ENCODE measurements at regions not wholly inside any gene's neighbourhood (a gene's known extent, or its start where the extent isn't known, plus 50 kb on each side); places are given as distances from the start of the nearest gene placed in this dataset.

DNA sequence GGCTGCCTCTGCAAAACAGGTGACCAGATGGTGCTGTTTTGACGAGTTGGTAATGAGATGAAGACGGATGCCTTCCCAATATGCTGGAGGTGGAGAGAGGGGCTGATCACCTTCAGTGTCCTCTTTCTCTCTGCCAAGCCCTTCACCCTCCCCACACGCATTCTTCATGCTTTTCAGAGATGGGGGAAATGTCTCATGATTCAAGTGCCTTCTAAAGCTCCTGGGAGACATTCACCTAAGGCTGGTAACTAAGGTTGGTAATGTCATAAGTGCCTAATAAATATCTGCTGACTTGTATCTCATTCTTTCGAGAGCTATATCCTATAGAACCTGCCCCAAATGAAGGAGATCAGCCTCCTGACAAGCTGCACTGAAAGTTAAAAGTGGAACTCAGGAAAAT, 86.2 kb upstream of the MBNL2 start:
- DNase-seq (ENCODE audit: low spot score) = no peak

DNA sequence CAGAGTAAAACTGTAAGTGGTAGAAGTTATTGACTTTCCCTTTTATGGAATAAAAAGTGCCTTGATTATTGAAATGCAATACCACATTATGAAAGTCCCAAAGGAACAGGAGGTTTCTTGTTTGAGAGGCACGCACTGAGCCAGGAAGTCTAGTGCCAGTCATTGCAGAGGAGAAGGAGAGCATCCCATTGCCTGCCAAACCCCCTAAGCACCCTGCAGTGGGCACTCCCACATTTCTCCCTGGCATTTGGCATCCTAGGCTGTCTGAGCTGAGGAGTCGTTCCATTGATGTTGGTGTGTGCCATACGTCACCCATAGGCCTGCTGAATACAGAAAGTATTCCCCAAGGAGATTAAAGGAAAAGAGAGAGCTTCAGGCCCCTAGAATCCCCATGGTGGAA, 85.7 kb upstream of the MBNL2 start:
- DNase-seq (ENCODE audit: low spot score) = no peak

DNA sequence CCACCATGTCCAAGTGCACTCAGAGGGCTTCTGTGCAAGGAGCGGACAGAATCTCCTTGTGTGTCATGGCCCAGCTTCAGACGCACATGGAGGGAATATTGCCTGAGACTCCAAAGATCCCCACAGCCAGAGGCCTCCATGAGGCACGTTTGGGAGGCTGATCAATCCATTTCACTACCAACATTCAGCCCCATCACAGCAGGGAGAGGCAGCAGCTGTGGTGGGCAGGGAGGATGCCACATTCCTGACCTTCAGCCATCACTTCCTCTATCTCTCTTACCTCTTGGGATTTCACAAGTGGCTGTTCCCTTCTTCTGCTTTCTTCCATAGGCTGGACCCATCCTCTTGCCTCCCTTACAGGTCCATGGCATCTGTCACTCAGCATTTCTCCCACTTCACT, 82.4 kb upstream of the MBNL2 start:
- DNase-seq (ENCODE audit: low spot score) = no peak

DNA sequence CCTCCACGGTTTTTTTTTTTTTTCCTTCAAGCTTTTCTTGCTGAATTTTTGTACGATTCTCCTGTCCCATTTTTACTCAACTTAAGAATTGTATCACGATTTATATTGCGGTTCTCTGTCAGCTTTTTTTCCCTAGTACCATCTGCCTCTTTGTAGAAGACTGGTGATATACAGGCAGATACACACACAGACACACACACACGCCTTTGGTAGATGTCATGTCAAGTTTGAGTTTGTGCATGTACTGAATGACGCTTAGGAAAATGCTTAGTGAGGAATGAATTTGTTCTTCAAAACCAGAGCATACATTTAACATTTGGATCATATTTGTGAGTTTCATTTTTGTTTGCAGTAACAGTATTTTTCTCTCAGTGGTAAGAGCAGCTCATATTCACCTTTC, 82.0 kb upstream of the MBNL2 start:
- no peak for DNase-seq (ENCODE audit: low spot score)

DNA sequence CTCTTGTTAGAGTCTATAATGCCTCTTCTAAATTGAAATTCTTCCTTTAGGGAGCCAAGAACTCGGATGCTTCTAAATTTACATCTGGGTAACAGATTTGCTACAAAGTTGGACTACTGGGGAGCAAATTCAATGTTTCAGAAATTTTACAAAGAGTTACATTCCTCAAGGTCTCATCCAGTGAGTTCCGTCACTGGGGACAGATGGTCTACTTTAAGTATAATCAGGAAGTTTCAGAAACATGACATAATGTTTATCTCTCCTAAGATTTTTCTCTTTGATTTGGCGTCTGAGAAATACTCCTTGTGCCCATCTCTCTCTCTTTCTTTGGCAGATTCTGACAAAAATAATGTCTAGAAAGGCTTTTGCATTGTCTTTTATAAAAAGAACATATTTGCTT, 81.5 kb upstream of the MBNL2 start:
- no peak for DNase-seq (ENCODE audit: low spot score)

DNA sequence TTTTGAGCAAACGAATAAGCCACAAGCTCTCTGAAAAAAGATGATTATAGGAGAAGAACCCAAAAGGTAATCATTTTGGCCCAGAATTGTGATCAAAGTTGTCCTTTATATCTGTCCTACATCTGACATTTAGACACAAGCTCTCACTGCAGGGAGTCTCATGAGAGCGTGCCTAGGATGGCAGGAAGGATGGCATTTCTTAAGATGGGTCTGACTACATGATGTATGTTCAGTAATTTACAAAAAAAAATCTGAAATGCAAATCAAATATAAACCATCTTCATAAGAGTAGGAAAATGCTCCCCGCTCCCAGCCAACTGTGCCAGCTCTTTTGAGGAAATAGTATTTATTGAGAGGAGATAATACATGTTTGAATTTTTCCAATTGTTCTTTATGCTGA, 81.0 kb upstream of the MBNL2 start:
- DNase-seq (ENCODE audit: low spot score) = no peak

DNA sequence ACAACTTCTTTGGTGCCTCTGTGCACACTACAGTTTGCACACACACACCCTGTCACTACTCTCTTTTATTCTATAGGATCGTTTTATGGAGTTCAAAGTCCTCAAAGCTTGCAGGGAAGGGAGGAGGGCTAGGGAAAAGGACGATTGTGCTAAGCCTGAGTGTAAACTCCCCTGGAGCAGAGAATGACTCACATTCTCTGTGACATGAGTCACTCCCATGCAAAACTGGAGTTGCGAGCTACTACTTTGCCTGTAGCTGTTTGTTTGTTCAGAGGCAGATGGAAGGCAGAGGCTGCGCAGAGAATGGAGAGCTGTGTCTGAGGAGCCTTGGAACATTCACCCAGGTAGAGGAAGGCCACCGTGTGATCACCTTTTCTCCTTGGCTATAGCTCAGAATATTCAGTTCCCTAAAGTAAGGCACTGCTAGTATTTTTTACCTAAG, 80.5 kb upstream of the MBNL2 start:
- no peak for DNase-seq (ENCODE audit: low spot score)

DNA sequence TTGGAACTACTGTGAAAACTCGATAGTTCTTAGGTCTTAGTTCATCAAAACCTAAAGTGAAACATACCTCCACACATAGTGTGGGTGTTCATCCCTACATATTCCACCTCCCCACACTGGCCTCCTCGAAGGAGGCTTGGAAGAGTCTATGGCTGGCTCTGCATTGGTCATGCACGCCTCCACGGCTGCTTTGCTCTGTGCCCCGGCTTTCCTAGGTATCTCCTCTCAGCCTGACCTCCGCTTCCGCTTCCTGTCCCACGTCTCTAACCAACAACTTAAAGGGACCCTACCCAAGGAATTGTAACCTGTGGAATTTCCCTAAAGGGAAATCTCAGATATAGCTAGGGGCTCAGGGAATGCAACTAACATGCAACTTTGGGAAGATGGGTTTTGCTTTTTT, 79.7 kb upstream of the MBNL2 start:
- DNase-seq (ENCODE audit: low spot score) = no peak

DNA sequence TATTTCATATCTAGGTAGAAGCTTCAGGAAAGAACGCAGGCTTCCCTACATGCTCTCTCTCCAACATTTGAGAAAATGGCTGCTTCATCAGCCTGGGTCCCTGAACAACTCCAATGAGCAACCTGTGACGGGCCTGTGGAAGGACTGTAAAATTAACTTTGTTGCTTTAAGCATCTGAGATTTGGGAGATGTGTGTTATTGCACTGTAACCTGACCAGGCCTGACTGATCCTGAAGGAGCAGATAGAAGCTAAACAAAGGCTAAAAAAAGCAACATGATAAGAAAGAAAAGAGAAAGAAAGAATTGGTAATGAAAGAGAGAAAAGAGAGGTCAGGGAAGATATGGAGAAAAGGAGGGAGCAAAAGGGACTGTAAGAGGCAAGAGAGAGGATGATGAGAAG, 77.1 kb upstream of the MBNL2 start:
- no peak for DNase-seq (ENCODE audit: low spot score)

DNA sequence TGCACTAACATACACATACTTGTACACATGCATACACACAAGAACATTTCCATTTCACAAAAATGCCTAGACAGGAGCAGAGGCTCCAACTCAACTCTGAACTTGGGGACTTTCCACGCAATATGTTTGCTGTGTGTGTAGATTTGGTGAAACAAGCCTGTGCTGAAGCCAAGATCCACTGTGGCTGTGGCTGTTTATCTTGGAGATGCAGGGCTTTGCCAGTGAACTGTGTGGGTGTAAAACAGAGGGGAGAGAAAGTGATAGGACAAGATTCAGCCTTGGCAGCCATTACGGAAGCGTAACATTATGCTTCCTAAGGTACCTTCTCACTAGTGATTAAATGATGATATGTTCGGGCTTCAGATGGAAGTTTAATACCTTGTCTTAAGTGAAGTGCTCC, 73.2 kb upstream of the MBNL2 start:
- DNase-seq (ENCODE audit: low spot score) = no peak

DNA sequence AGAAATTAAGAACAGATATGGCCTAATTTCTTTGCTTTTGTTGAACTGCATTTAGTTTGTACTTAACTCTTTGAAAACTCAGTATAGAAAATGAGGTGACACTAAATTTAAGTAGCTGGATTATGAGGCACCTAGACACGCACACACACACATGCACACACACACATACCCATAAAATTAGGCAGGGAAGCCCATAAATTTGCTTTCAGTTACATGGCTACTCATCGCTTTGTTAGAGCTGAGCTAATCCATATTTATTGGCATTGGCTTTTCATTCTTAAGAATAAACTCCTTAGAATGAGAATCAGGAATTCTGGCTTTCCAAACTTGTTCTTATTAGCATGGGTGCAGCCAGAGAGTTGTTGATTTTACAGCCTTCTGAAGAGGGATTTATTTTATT, 61.7 kb upstream of the MBNL2 start:
- no peak for DNase-seq (ENCODE audit: low spot score)

DNA sequence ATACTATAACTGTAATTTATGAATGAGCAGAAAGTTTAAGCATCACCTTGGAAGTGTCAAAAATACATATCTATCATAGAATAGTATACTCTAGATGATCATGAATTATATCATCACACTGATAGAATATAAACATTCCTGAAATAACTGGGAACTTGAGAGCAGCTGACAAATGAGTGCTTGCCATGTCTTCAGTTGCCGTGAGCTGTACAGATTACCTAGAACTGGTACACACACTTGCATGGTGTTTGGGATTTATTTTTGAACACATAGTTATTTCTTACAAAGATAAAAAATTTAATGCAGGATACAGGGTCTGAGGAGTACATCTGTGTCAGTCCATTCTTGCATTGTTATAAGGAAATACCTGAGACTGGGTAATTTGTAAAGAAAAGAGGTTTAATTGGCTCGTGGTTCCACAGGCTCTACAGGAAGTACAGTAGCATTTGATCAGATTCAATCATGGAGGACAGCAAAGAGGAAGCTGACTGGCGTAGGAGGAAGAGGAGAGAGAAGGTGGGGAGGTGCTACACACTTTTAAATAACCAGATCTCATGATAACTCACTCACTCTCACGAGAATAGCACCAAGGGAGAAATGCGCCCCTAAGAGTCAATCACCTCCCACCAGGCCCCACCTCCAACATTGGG, 60.4 kb upstream of the MBNL2 start:
- no peak for DNase-seq (ENCODE audit: low spot score)

DNA sequence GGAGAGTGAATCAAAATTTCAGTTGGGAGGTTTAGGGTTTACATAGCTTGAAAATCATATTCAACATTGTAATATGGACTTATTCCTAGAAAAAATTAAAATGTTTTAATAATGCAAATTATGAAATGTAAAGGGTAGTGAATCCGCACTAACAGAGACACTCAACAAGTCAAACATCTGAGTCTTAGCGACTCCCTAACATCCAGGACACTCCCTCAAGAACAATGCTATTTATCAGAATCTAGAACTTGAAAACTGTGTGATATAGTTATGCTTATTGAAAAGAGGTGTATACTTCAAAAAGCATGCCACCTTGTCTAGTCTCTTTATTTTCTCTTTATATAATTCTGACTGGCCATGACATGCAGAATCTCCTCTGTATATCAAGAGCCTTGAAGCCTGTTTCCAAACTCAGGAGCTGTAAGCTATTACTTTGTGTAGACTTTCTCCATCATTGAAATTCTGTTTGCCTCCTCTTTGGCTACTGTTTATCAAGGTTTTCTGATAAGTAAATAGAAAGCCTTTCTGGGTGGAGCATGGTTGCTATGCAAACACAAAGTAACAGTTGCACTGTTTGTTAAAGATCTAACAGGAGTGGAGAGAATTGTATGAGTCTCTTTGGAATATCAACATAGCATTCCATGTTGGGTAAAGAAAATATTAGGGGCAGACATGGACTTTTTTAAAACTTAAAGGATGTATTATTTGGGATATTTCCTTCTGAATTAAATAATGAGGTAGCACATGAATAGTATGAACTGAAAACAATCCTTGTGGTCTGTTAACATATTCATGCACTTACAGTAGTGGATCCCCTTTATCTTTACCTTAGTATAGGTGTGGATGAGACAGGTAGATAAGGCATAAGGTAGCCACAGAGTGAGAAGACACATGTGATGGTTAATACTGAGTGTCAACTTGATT, 56.4 kb upstream of the MBNL2 start:
- DNase-seq (ENCODE audit: low spot score) = no peak

DNA sequence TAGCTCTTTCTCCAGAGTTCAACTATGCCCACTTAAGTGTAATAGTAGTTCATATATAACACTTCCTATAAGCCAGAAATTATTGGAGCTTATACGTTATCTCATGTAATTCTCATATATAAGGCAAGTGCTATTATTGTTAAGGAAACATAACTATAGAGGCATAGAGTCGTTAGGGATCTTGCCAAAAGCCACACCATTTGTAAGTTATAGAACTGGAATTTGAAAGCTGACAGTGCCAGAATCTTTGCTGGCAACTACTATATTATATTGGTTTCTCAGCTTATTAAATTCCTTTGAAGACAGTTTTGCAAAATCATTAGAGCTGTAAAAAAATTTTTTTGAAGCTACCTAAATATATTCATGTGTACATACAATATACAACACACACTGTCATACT, 51.0 kb upstream of the MBNL2 start:
- DNase-seq (ENCODE audit: low spot score) = no peak

Data from left forelimb (tissue), 1 donor.